ENCODE measurements at regions not wholly inside any gene's neighbourhood (a gene's known extent, or its start where the extent isn't known, plus 50 kb on each side); places are given as distances from the start of the nearest gene placed in this dataset.
"Not testable (repeated sequence)": the region's sequence is repeated elsewhere in the genome, so short reads cannot be mapped to it uniquely, and the experiment has no call there.

- FAIRE-seq = no peak
Measured at GRCh38 chr4:131566026-131566425, 1583.1 kb upstream of the PCDH10 start.

GRCh38 chr4:131584587-131584986 lies 1564.5 kb upstream of the PCDH10 start:
- FAIRE-seq (no peak), DNase-seq (ENCODE audit: low spot score) (no peak)

More at GRCh38 chr4:131566026-131566425, 1583.1 kb upstream of the PCDH10 start:
- no peak for DNase-seq (ENCODE audit: low spot score)

GRCh38 chr4:131595140-131595539 lies 1554.0 kb upstream of the PCDH10 start:
- FAIRE-seq (no peak), DNase-seq (ENCODE audit: low spot score) (no peak)

- no peak for DNase-seq (ENCODE audit: low spot score)
- FAIRE-seq = no peak
Measured at GRCh38 chr4:131603705-131604104, 1545.4 kb upstream of the PCDH10 start.

GRCh38 chr4:131609039-131609438 lies 1540.1 kb upstream of the PCDH10 start:
- FAIRE-seq (no peak), DNase-seq (ENCODE audit: low spot score) (no peak)

- DNase-seq (ENCODE audit: low spot score) (peak; percentile 39), FAIRE-seq (peak; percentile 59)
Measured at GRCh38 chr4:131610517-131610916, 1538.6 kb upstream of the PCDH10 start.

GRCh38 chr4:131613086-131613823 lies 1535.8 kb upstream of the PCDH10 start:
- DNase-seq (ENCODE audit: low spot score) (no peak), FAIRE-seq (no peak)

GRCh38 chr4:131613824-131614216 lies 1535.3 kb upstream of the PCDH10 start:
- DNase-seq (ENCODE audit: low spot score) (no peak), FAIRE-seq (no peak)

- no peak for DNase-seq (ENCODE audit: low spot score)
- FAIRE-seq = no peak
Measured at GRCh38 chr4:131632877-131633276, 1516.2 kb upstream of the PCDH10 start.

- no peak for FAIRE-seq
- no peak for DNase-seq (ENCODE audit: low spot score)
Measured at GRCh38 chr4:131635191-131635590, 1513.9 kb upstream of the PCDH10 start.

GRCh38 chr4:131638781-131639180 lies 1510.3 kb upstream of the PCDH10 start:
- no peak for DNase-seq (ENCODE audit: low spot score)
- FAIRE-seq = no peak

- FAIRE-seq = no peak
- DNase-seq (ENCODE audit: low spot score) = no peak
Measured at GRCh38 chr4:131644619-131645018, 1504.5 kb upstream of the PCDH10 start.

- DNase-seq (ENCODE audit: low spot score) (no peak), FAIRE-seq (no peak)
Measured at GRCh38 chr4:131649227-131649626, 1499.9 kb upstream of the PCDH10 start.

- no peak for FAIRE-seq
- no peak for DNase-seq (ENCODE audit: low spot score)
Measured at GRCh38 chr4:131650951-131651350, 1498.1 kb upstream of the PCDH10 start.

GRCh38 chr4:131683314-131683713 lies 1465.8 kb upstream of the PCDH10 start:
- not testable (repeated sequence) for DNase-seq (ENCODE audit: low spot score); FAIRE-seq

GRCh38 chr4:131721883-131722282 lies 1427.2 kb upstream of the PCDH10 start:
- no peak for DNase-seq (ENCODE audit: low spot score)
- no peak for FAIRE-seq

GRCh38 chr4:131723069-131723468 lies 1426.0 kb upstream of the PCDH10 start:
- not testable (repeated sequence) for DNase-seq (ENCODE audit: low spot score); FAIRE-seq

- not testable (repeated sequence) for FAIRE-seq
- DNase-seq (ENCODE audit: low spot score) = peak; percentile 15
Measured at GRCh38 chr4:131724847-131725246, 1424.2 kb upstream of the PCDH10 start.

- not testable (repeated sequence) for FAIRE-seq; DNase-seq (ENCODE audit: low spot score)
Measured at GRCh38 chr4:131725521-131725920, 1423.6 kb upstream of the PCDH10 start.

- FAIRE-seq; DNase-seq (ENCODE audit: low spot score): not testable (repeated sequence)
Measured at GRCh38 chr4:131726940-131727339, 1422.2 kb upstream of the PCDH10 start.

- not testable (repeated sequence) for FAIRE-seq; DNase-seq (ENCODE audit: low spot score)
Measured at GRCh38 chr4:131727418-131727817, 1421.7 kb upstream of the PCDH10 start.

GRCh38 chr4:131729205-131729604 lies 1419.9 kb upstream of the PCDH10 start:
- not testable (repeated sequence) for DNase-seq (ENCODE audit: low spot score)

More at GRCh38 chr4:131729205-131729604, 1419.9 kb upstream of the PCDH10 start:
- FAIRE-seq = not testable (repeated sequence)
